Right atrium auricular region (tissue), 2 donors: ENCODE measurements at regions not wholly inside any gene's neighbourhood (a gene's known extent, or its start where the extent isn't known, plus 50 kb on each side); places are given as distances from the start of the nearest gene placed in this dataset.

Experiments
- DNase-seq: peaks from one replicate; pipeline ENCODE4 v3.0.0-alpha.2; 2019; ENCODE audit warnings: low spot score
- H3K27ac ChIP-seq, 2 donors: fragments of 200-600 bp; sonication (generic); 1 replicate in 1 of 2; 2 replicates in 1 of 2; pipeline ENCODE4 v1.5.1; 2016 to 2019
- H3K27me3 ChIP-seq, 2 donors: fragments of 200-600 bp; sonication (generic); one replicate each; pipeline versions ENCODE4 v1.5.1 to v1.6.0; 2017 to 2019
- H3K36me3 ChIP-seq: fragments of 200-600 bp; sonication (generic); one replicate; pipeline ENCODE4 v1.5.1; 2016
- H3K4me1 ChIP-seq, 2 donors: fragments of 200-600 bp; sonication (generic); one replicate each; pipeline versions ENCODE4 v1.5.1 to v1.6.0; 2017 to 2019
- H3K4me3 ChIP-seq, 2 donors: fragments of 200-600 bp; sonication (generic); 1 replicate in 1 of 2; 2 replicates in 1 of 2; pipeline ENCODE4 v1.5.1; 2017 to 2019; ENCODE audit warnings: mild to moderate bottlenecking in 1 of 2, moderate library complexity in 1 of 2
- H3K9me3 ChIP-seq, 2 donors: fragments of 200-600 bp; sonication (generic); one replicate each; pipeline ENCODE4 v1.5.1; 2019
- TF ChIP-seq, protein P1 (sequence below), 2 donors: fragments of 200-600 bp; sonication (generic); IDR thresholded peaks; one replicate each; pipeline ENCODE4 v1.5.1; 2019; ENCODE audit warnings: antibody characterized with exemption in 2 of 2

DNA sequence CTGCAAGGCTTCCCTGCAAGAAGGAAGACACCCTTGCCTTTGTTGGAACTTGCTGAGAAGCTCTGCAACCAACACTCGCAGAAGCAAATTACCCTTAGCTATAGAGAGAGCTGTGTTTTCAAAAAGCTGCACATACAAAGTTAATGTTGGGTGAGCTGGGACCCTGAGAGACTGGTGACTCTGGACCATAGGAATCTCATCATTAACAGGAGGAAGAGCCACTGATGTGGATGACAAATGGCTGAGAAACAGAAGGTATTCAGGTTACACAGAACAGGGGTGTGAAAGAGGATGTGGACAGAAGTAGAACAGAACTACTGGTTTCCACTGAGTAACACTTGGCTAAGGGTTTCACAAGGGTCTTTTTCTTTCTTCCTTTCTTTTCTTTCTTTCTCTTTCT, 493.5 kb downstream of the IRX1 start:
- H3K4me3 ChIP-seq: no peak overlapping the region
- no peaks in the 10 kb centered on the region for H3K36me3 ChIP-seq
- no peak for DNase-seq
- no peak overlapping the region for H3K27ac ChIP-seq
- TF ChIP-seq, protein P1, sequence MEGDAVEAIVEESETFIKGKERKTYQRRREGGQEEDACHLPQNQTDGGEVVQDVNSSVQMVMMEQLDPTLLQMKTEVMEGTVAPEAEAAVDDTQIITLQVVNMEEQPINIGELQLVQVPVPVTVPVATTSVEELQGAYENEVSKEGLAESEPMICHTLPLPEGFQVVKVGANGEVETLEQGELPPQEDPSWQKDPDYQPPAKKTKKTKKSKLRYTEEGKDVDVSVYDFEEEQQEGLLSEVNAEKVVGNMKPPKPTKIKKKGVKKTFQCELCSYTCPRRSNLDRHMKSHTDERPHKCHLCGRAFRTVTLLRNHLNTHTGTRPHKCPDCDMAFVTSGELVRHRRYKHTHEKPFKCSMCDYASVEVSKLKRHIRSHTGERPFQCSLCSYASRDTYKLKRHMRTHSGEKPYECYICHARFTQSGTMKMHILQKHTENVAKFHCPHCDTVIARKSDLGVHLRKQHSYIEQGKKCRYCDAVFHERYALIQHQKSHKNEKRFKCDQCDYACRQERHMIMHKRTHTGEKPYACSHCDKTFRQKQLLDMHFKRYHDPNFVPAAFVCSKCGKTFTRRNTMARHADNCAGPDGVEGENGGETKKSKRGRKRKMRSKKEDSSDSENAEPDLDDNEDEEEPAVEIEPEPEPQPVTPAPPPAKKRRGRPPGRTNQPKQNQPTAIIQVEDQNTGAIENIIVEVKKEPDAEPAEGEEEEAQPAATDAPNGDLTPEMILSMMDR (IDR thresholded peaks at IDR 0.05): no peak
- no peaks in the 10 kb centered on the region for H3K9me3 ChIP-seq
- H3K27me3 ChIP-seq: no peaks in the 10 kb centered on the region
- H3K4me1 ChIP-seq: no peaks in the 10 kb centered on the region

DNA sequence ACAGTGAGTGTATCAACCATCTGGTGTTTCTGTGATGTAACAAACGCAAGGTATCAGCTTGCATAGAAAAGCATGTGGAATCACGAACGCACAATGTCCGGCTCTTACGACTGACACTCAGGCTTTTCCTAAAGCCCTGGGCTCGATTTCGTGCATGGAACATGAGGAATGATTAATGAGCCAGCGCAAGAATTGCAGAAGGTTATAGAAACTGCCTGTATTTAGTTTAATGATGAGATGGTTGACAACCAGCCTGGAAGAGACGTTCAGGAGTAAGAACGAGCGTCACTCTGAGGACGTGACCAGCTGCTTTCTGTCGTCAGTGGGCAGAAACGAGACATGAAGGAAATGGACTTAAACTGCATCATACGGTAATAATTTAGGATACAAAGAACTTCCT, 497.6 kb downstream of the IRX1 start:
- no peak for DNase-seq
- no peaks in the 10 kb centered on the region for H3K9me3 ChIP-seq

DNA sequence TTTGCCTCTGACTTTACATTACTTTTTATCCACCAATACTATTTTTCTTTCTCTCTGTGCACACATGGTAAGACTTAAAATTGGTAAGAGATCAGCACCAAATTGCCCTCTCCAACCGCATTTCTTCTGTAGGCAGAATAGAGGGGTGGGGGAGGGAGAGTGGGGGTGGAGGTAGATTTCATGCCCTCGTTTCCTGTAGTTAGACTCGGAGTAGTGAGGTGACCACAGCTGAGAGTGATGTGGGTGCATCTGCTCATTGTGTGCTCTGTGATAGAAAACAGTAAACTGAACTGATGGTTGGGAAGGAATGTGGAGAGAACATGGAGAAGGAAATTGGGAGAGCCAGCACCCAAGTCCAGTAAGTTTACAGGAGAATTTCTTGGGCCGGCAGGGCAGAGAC, 498.3 kb downstream of the IRX1 start:
- H3K27me3 ChIP-seq: no peaks in the 10 kb centered on the region
- H3K27ac ChIP-seq: no peak overlapping the region
- no peaks in the 10 kb centered on the region for H3K4me1 ChIP-seq
- H3K9me3 ChIP-seq: no peaks in the 10 kb centered on the region
- no peak overlapping the region for H3K4me3 ChIP-seq
- DNase-seq: no peak
- H3K36me3 ChIP-seq: no peaks in the 10 kb centered on the region
- TF ChIP-seq, protein P1 (IDR thresholded peaks at IDR 0.05): no peak

More for the DNA sequence above, 497.6 kb downstream of the IRX1 start:
- Histone ChIP-seq H3K27ac (no peak overlapping the region), H3K36me3 (no peaks in the 10 kb centered on the region), H3K4me1 (no peaks in the 10 kb centered on the region), H3K4me3 (no peak overlapping the region), H3K27me3 (no peaks in the 10 kb centered on the region)
- TF ChIP-seq, protein P1 (IDR thresholded peaks at IDR 0.05): no peak

DNA sequence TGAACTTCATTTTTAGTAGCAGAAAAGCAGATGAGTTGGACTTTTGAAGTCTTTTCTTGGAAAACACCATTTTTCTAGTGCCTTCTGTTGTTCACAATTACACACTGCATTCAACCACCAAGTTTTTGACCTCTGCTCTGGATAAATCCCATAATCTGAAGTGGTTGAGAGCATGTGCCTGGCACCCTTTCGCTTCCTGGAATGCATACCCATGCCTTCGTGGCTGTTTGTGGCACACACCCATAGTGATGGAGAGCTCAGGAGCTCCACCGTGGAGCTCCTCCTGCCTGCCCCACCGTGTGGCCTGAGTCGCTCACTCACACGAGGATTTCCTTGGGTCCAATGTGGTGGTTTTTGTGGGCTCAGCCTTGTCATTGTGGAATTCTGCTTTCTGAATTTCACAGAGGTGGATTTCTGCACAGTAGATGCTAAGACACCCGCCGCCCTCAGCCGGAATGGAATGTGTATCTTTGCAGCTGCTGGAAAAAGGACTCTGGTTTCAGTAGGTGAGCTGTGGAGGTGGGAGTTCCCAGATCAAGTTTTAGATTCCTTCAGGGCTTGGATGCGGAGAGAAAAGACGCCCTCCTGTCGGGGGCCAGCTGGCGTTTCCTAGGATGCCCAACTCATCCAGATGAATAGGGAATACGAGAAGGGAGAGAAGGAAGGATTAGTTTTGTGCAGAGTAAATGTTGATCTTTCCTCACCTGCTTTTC, 500.4 kb downstream of the IRX1 start:
- Histone ChIP-seq H3K4me3 (no peak overlapping the region), H3K27me3 (no peaks in the 10 kb centered on the region), H3K36me3 (no peaks in the 10 kb centered on the region), H3K4me1 (peaks cover 0 to 5% of the 10 kb centered on the region in 2 donors), H3K27ac (no peak overlapping the region), H3K9me3 (no peaks in the 10 kb centered on the region)
- DNase-seq: no peak
- TF ChIP-seq, protein P1 (IDR thresholded peaks at IDR 0.05): no peak

DNA sequence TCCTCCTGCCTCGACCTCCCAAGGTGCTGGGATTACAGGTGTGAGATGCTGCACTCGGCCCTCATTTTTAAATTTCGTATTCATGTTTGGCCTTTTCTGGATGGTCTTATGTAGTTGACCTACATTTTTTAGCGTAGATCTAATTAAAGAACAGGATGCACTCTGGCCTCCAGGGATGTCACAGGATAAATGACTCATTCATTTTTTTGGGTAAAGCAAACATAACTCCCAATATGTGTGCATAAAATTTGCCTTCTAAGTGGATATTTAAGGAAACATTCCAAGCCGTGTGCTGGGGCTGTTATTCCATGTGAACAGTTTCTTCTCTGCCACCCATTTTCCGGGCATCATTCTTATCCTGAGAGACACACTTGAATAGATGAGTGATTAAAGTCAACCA, 501.6 kb downstream of the IRX1 start:
- H3K27ac ChIP-seq: no peak overlapping the region
- H3K27me3 ChIP-seq: no peaks in the 10 kb centered on the region
- no peak for DNase-seq
- no peak overlapping the region for H3K4me3 ChIP-seq
- no peaks in the 10 kb centered on the region for H3K9me3 ChIP-seq
- TF ChIP-seq, protein P1 (IDR thresholded peaks at IDR 0.05): no peak
- peaks cover 0 to 9% of the 10 kb centered on the region in 2 donors for H3K4me1 ChIP-seq
- no peaks in the 10 kb centered on the region for H3K36me3 ChIP-seq

DNA sequence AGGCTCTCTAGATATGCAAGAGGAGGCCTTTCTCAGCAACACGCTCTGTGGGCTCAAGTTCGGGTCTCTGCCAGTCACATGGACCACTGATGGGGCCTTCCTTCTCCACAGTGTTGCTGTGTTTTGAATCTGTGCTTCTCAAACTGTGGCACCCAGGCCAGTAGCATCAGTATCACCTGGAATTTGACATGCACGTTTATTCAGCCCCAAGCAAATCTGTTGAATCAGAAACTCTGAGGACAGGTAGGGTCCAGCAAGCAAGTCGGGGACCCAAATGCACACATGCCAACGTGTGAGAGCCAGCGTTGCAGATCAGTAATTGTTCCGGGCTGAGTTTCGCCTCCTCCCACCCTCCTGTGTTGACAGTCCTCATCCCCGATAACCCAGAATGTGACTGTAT, 502.6 kb downstream of the IRX1 start:
- Histone ChIP-seq H3K9me3 (no peaks in the 10 kb centered on the region), H3K27me3 (no peaks in the 10 kb centered on the region), H3K36me3 (no peaks in the 10 kb centered on the region), H3K27ac (no peak overlapping the region), H3K4me1 (peaks cover 0 to 9% of the 10 kb centered on the region in 2 donors), H3K4me3 (no peak overlapping the region)
- TF ChIP-seq, protein P1 (IDR thresholded peaks at IDR 0.05): no peak
- DNase-seq: no peak
